NOMO-1 (cell line): ENCODE measurements at regions not wholly inside any gene's neighbourhood (a gene's known extent, or its start where the extent isn't known, plus 50 kb on each side); places are given as distances from the start of the nearest gene placed in this dataset.
"Not testable (repeated sequence)": the region's sequence is repeated elsewhere in the genome, so short reads cannot be mapped to it uniquely, and the experiment has no call there.

Experiments used
- DNase-seq, 2 experiments: peaks; one replicate each; lab custom pipeline; 2025; ENCODE audit not compliant: unreplicated experiment in 2 of 2; lab: John Stamatoyannopoulos, UW

- DNase-seq: no peak
Measured at GRCh38 chr11:105432241-105432995, 177.5 kb upstream of the GRIA4 start.

- no peak for DNase-seq
Measured at GRCh38 chr11:105429096-105429910, 180.6 kb upstream of the GRIA4 start.

- DNase-seq: no peak
Measured at GRCh38 chr11:105407101-105407500, 202.8 kb upstream of the GRIA4 start.

GRCh38 chr11:105401269-105401809 lies 208.5 kb upstream of the GRIA4 start:
- no peak for DNase-seq

- peak; percentile 37 to 80 for DNase-seq
Measured at GRCh38 chr11:105399511-105399910, 210.4 kb upstream of the GRIA4 start.

GRCh38 chr11:105398636-105399035 lies 211.2 kb upstream of the GRIA4 start:
- DNase-seq: no peak

GRCh38 chr11:105393326-105393725 lies 216.5 kb upstream of the GRIA4 start:
- no peak for DNase-seq

- peak; percentile 4 to 18 for DNase-seq
Measured at GRCh38 chr11:105392556-105392955, 217.3 kb upstream of the GRIA4 start.

- DNase-seq: no peak
Measured at GRCh38 chr11:105389952-105390351, 219.9 kb upstream of the GRIA4 start.

GRCh38 chr11:105388006-105388405 lies 221.9 kb upstream of the GRIA4 start:
- DNase-seq: no peak

- peak; percentile 4 to 66 for DNase-seq
Measured at GRCh38 chr11:105381941-105382340, 227.9 kb upstream of the GRIA4 start.

- DNase-seq: no peak
Measured at GRCh38 chr11:105377870-105378269, 232.0 kb upstream of the GRIA4 start.

GRCh38 chr11:105372206-105372605 lies 232.6 kb upstream of the CARD18 start:
- DNase-seq: no peak

- DNase-seq: no peak
Measured at GRCh38 chr11:105371311-105371710, 231.7 kb upstream of the CARD18 start.

GRCh38 chr11:105368711-105369110 lies 229.1 kb upstream of the CARD18 start:
- no peak for DNase-seq

- DNase-seq: no peak
Measured at GRCh38 chr11:105367129-105367528, 227.6 kb upstream of the CARD18 start.

GRCh38 chr11:105361651-105362050 lies 222.1 kb upstream of the CARD18 start:
- no peak for DNase-seq

GRCh38 chr11:105357764-105358163 lies 218.2 kb upstream of the CARD18 start:
- DNase-seq: no peak

GRCh38 chr11:105357146-105357545 lies 217.6 kb upstream of the CARD18 start:
- no peak for DNase-seq

GRCh38 chr11:105349867-105350266 lies 210.3 kb upstream of the CARD18 start:
- not testable (repeated sequence) for DNase-seq

- DNase-seq: no peak
Measured at GRCh38 chr11:105344938-105345337, 205.4 kb upstream of the CARD18 start.
